Posterior cingulate gyrus (tissue), 11 donors: ENCODE measurements at regions not wholly inside any gene's neighbourhood (a gene's known extent, or its start where the extent isn't known, plus 50 kb on each side); places are given as distances from the start of the nearest gene placed in this dataset.

Experiments
- DNase-seq, 10 donors: peaks; one replicate each; pipeline versions ENCODE4 v3.0.0 to v3.0.0-alpha.2; 2020 to 2021; ENCODE audit warnings: mixed read lengths in 3 of 10
- intact Hi-C: fragments of 100-400 bp; cut with DNase I; formaldehyde crosslinking; loops from one replicate; pipeline ENCODE4 v1.15.1; 2023

DNA sequence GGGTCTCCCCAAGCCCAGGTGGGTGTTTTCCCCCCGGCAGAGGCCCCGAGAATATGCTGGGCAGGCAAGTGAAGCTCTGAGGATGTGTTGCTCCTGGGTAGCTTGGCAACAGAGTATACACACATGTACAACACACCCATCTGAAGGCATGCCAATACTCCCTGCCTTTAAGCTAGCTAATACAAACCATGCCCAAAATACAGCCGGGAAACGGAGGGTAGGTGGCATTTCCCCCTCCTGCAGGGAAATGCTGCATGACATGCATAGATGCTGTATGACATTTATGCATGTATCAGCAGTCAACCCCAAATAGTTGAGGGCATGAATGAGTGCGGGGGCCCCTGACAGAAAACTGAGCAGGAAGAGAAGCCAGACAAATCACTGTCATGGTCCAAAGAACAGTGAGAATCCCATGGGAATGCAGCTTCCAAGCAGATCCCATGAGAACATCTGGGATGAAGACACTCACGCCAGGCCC lies 614.1 kb downstream of the EBF1 start:
- intact Hi-C loops: no loop called here
- DNase-seq: no peak

DNA sequence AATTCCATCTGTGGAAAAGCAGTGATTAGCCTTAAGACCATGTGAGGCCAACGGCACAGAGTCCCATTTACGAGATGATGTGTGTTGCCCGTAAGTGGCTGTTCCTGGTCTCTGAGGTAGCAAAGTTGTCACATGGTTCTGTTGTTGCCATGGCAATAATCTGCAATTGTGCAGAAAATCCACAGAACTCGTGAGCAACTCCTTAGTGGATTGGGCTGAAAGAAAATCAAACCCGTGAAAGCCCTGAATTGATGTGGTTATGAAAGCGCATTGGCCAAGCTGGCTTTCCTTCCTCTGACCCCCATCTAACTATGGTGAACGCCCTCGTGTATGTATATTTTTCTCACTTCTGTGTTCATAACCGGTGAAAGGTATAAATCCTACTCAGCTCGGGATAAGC lies 614.7 kb downstream of the EBF1 start:
- intact Hi-C loops: no loop called here

DNA sequence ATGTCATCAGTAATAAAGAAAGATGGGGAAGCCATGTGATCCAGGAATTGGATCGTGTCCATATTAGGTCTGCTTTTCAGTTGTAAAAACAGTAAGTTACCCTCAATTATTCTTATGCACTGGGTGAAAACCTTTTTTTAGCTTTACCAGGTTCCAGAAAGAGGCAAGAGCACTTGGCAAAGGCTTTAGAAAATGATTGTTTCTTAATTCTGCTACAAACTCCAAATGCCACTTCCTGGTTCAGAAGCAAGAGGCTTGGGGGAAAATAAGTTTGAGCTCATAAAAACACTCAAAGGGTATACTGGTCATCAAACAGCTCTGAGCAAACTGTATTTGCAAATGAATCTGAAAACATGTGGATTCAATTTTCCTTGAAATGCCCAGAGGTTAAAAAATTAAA lies 615.6 kb downstream of the EBF1 start:
- intact Hi-C loops: no loop called here
- no peak for DNase-seq

More for the DNA sequence above, 614.7 kb downstream of the EBF1 start:
- DNase-seq: no peak

DNA sequence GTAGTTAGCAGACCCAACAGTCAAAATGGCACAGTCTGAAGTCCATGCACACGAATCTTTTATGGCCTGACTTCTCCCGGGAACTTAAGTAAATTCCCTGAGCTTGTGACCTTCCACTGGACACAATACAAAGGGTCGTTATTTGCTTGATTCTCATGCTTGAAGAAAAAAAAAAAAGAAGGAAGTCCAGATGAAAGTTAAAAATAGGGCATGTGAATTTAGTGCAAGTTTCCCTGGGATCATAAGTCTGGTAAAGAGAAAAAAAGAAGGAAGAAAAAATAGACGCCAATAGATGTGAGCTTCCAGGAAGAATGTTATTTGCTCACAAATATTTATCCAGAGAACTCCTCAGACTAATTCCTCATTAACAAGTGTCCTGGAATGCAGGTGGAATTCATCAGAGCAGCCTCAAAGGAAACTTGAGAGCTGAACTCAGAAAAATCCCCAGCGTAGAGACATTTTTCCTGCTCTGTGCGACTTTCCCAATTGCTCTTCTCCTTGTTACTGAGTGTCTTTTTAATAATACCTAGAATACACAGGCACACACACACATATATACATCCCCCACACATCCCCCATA lies 616.3 kb downstream of the EBF1 start:
- intact Hi-C loops: no loop called here
- DNase-seq: no peak

DNA sequence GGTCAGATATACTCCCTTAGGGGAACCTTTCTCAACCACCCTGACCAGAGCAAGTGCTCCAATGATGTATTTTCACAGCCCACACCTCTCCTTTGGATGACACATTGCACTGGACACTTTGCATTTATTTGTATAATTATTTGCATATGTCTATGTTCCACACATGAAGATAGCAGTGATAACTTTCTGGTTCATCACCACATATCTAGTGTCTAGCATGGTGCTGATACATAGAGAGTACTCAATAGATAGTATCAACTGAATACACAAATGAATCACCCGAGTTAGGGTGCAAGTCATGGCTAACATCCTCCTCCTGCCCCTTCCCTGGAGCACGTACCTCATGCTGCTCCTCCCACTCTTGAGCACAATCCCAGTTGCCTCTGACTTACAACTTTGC lies 617.6 kb downstream of the EBF1 start:
- DNase-seq: no peak
- intact Hi-C loops: no loop called here

DNA sequence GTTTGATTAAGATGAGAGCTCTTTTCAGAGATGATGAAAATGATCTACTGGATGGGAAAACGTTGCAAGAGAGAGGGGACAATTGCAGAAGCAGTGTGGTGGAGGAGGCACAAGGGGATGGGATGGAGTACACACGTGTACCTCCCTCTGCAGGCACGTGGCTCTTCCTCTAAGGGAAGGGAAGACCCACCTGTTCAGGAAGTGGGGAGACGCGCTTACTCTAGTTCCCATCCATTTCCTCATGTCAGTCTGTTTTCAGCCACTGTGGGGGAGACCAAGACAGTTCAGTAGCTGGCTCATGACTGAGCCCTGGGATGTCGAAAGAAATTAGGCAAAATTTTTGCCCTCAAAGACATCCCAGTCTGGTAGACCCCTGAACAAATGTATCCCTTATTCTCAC lies 619.2 kb upstream of the CLINT1 start:
- DNase-seq: no peak
- intact Hi-C loops: no loop called here

DNA sequence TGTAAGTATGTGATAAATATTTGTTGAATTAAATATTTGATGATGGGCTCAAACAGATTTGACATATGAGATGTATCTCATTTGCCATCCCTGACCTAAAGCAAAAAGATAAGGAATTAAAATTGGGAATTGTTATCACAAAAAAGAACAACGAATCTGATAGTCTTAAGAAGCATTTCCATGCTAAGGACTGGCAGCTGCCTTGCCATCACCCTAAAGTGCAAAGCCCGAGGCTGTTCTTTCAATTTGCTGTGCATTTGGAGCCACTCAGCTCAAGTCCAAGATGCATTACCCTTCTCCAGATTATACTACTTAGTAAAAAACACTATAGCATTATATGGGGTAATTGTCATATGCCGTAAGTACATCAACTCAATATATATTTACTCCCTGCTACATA lies 618.3 kb upstream of the CLINT1 start:
- intact Hi-C loops: no loop called here
- no peak for DNase-seq

DNA sequence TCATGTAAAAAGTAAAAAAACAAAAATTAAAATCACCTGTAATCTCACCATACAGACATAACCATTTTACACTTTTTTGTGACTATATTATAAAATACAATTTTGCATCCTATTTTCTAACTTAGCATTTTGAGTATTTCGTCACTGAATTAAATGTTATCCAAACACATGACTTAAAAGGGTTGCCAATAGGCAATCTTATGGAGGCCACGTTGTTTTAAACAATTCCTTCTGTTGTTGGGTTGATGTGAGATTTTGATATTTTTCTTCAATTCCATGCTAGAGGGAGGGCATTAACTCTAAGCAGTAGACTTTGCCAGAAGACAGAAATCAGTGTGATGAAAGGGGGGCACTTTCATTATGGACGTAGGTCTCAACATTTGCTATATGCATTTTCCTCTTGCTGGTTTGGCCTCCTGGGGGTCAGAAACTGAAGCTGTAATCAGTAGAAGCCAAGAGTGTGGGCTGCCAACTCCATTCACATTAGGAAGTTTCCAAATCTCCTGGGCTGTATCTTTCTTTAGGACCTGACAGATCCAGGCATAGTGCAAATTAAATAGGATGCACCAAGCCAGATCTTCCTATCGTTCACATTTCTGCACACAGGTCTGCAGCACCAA lies 614.2 kb upstream of the CLINT1 start:
- DNase-seq: no peak
- intact Hi-C loops: no loop called here

DNA sequence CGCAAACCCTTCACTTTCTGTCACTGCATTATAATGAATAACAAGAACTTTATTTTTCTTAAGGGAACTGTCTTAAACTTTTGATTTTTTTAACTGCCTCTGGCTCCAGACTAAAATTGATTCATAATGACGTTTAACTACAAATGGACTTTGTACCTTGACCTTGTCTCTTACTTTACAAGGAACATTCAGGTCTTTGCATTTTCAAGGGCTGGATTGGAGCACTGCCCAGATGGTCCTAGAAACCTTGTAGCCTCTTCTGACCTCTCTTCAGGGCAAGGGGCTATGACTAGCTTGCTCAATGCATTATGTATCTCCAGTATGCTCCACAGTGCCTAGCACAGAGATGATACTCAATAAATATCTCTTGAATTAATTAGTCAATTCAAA lies 612.6 kb upstream of the CLINT1 start:
- intact Hi-C loops: no loop called here
- no peak for DNase-seq

DNA sequence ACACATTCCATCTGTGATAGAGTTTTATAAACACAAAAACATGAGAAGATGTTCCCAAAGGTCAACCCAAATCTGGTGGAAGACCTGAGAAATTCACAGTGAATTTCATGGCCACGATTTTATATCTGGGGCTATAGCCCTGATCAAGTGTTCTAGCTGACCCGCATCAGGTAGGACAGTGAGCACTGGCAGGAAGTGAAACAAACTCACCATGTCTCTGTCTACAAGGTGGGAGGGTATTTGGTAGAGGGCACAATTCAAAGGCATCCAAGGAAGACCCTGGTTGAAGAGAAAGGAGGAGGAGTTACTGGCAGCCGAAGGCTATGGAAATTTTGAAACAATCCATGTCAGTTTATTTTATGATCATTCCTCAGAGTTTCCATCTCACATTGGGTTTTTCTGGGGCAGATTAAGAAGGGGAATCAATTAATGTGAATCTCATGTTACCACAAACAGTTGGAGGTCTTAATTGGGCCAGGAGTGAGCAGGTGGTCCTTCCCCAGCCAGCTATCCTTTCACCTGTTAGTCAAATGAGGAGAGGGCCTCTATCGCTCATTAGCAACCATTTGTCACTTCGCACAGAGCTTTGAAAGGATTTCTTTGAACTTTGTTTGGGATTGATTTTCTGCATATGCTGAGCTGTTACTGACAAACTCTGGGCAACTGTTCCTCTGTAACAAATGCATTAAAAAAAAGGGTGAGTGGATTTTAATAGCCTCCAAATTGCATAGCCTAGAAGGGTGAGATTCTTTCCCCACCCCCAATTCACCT lies 612.0 kb upstream of the CLINT1 start:
- intact Hi-C loops: no loop called here
- DNase-seq: no peak

DNA sequence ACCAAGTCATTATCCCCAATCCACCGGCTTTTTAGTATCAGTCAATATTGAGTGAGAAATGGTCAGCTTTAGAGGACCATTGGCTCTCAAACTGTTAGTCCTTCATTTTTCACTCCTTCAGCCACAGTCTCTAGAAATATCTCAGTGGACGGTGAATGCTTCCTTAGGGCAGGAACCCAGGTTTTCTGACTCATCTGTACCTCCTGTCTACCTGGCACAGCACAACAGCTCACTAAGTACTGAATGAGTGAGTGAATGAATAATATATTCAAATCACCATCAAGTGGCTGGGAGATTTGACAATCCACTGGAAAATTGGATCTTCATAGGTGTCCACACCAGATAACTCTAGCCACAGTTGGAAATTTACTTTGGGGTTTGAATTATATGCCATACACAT lies 609.5 kb upstream of the CLINT1 start:
- intact Hi-C loops: no loop called here
- no peak for DNase-seq

DNA sequence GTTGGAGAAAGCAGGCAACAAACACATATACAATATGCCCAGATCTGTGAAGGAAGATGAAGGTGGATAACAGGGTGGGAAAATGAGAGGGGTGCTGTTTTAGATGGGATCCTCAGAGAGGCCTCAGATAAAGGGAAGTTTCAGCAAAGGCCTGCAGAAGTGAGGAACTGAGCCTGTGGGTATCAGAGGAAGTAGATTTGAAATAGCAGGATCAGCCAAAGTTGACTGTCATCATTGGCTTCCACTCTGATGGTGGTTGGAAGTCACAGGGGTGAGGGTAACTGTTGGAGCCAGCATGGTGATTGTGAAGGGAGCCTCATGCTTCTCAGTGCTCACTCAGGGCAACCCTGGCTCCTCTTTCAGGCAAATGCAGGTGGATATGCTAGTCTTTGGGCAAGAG lies 607.2 kb upstream of the CLINT1 start:
- intact Hi-C loops: no loop called here
- no peak for DNase-seq

DNA sequence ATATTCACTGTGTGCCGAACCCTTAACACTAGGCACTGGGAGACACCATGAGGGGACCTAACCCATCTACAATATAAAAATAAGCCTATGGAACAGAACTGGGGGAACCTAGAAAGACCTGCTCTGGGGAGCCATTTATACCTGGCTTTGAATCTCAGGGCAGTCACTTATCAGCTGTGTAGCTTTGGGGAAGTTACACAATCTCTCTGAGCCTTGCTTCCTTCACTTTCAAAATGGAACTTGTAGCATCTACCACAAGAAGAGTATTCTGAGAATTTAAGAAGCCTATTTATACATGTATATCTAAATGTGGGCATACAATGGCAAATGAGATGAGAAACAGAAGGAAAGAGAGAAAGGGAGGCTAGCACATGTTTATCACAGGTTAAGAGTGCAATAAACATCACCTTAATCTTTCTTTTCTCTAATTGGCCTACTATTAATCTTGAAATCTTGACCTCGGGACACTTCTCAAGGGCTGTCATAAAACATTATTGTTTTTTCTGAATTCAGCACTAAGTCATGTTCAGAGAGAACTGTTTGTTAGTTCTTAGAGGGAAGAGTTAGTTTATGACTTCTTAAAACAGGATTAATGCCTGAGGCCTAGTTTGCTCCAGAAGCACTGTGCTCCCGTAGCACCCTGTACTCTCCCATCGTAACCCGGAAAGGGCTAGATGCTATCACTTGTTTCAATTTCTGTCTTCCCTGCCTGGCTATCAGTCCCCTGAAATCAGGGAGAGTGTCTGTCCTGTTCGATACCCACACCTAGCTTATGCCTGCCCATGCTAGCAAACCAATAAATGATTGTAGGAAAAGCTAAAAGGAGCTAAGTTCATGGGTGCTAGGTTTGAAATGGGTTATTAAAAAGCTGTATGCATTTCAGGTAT lies 606.4 kb upstream of the CLINT1 start:
- DNase-seq: no peak

DNA sequence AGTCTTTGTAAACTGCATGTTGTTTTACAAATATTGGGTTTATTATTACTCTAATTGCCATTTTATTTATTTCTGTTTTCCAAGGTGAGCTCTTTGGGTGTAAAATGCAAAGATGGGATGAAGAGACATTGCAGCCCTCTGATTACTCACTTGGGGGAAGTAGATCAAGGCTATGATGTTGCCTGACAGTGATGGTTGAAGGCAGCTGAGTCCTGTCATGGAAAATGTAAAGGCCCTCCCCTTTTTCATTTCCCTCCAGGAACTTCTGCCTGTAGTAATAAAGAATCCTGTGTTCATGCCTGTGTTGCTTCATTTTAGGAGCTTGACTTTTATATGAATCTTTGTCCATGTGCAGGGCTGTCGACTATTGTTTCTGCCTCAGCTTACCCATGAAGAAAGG lies 605.4 kb upstream of the CLINT1 start:
- intact Hi-C loops: no loop called here
- no peak for DNase-seq

More for the DNA sequence above, 606.4 kb upstream of the CLINT1 start:
- intact Hi-C loops: no loop called here

DNA sequence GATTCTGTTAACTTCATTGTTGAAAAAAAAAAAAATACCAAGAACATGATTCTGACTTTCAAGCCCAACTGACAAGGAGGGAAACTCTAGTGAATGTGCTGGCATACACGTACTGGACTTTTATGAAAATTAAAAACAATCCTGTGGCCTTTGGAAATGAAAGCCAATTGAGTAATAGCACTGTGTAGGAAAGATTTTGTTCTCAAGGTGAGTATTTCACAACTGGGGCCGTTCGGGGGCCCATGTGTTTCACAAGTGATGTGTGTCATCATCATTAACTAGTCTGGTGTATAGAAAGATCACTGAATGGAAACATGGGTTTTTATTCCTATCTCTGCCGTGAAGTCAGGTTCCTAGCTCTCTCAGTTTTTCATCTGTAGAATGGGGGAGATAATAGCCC lies 605.0 kb upstream of the CLINT1 start:
- no peak for DNase-seq

DNA sequence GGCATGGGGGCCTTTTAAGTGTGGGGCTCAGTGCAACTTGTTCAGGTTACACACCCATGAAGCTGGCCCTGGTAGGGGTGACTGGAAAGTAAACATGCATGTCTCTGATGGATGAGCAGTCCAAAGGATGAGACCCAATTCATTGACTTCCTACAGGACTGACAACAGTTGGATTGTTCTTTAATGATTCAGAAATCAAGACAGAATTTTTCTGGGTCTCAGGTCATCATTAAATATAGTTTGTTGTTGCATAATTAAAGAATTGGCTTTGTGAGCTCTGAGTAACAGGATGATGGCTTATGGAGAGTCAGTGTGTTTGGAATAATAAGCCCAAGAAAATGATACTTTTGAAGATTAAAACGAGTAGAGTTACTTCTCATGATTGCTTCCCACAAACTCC lies 604.2 kb upstream of the CLINT1 start:
- intact Hi-C loops: no loop called here
- no peak for DNase-seq

More for the DNA sequence above, 605.0 kb upstream of the CLINT1 start:
- intact Hi-C loops: no loop called here

DNA sequence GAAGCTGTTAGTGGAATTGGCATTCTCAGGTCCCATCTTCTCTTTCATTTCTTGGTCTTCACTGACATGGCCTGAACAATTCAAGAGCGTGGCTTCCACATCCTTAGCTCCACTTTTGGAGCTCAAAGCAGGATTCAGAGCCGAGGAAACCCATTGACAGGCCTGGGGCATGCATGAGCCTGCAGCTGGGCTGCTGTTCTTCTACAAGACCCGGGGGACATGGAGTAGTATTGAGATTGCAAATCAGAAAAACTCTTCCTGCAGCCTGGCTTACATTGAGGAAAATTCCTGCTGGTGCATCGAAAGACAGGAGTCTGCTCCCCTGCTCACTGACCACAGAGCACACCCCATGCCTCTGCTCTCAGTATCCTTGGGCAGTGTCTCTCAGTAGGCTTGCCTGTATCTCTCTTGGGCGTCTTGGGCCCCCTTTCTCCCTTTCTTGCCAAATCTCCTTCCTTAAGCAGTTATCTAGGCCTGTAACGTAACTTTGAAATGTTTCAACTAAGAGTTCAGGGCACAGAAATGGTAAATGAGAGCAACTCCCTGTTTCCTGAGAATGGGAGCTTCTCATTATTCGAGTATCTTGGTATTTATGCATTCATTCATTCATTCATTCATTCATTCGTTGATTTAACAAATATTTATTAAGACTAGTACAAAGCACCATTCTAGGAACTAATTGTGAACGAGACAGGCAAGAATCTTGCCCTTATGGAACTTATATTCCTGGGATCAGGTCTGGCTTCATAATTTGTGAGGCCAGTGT lies 603.6 kb upstream of the CLINT1 start:
- DNase-seq: no peak
- intact Hi-C loops: no loop called here

DNA sequence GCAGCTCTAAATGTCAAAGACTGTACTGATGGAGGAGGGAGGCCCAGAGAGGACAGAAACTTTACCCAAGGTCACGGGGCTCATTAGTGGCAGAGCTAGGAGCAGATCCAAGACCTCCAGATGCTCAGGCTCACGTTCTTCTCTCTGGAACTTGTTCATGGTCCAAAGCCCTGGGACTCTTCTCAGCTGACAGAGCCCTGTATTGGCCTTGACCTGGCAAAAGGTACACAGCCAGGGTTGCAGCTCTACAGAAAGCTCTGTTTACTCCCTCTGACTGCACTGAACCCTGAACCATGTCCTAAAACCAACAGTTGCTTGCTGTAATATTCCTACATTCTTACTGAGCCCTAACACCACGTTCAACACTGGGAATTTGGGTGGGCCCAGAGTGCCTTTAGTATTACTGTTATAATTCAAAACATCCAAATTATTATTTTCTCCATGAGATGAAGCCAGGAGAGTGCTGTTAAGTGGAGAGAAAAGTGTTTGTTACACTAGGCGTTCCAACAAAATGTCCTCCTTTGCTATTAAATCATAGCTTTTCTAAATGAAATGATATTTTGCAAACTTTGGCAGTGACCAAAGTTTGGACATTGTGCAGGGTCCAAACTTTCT lies 602.4 kb upstream of the CLINT1 start:
- no peak for DNase-seq
- intact Hi-C loops: no loop called here

DNA sequence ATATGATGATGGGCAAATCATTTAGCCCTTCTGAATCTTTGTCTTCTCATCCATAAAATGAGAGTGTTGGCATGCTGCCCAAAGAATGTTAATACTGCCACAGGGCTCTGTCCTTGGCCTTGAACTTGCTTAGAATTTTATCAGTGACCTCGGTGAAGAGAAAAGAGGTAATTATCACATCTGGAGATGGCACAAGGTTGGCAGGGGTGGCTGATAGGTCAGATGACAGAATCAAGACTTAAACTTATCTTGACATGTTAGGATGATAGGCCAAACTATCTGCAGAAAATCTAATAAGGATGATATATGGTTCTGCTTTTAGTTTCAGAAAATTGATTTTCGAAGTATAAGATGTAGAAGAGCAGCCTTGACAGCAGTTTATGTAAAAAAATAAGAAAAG lies 599.1 kb upstream of the CLINT1 start:
- intact Hi-C loops: no loop called here
- no peak for DNase-seq

DNA sequence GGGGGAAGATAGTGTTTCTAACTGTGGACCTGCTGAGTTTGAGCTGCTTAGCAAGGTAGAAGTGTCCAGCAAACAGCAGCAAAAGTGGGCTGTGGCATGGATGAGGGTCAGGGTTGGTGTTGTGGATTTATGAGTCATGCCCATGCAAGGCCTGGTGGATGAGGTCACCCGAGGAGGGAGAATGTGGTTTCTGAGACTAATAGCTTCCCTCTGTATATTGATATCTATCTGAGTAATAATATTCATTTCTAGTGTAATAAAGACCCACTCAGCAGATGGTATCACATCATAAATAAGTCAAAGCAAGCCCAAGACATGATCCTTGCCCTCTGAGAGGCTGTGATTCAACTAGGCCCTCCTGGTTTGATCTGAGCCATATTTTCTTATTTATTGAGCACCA lies 597.8 kb upstream of the CLINT1 start:
- intact Hi-C loops: no loop called here
- no peak for DNase-seq
